ENCODE measurements at regions not wholly inside any gene's neighbourhood (a gene's known extent, or its start where the extent isn't known, plus 50 kb on each side); places are given as distances from the start of the nearest gene placed in this dataset.

DNA sequence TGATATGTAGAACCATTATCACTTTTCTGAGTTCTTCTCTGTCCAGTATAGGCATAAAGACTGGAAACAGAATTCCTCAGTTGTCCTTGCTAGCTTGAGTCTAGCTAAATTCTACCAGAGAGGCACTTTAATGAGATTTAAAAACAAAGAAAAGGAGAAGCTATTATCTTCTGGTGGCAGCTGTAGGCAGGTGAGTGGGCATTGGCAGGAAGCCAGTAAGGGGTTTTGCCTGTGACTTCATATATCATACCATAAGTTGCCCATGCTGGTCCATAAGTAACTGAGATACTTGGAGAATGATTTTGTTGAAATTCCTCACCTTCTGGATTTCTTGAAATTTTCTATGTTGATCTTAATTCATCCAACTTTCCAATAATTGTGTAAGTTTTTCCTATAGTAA, 402.3 kb upstream of the TGFBR2 start (continued):
- TF ChIP-seq, protein P1, sequence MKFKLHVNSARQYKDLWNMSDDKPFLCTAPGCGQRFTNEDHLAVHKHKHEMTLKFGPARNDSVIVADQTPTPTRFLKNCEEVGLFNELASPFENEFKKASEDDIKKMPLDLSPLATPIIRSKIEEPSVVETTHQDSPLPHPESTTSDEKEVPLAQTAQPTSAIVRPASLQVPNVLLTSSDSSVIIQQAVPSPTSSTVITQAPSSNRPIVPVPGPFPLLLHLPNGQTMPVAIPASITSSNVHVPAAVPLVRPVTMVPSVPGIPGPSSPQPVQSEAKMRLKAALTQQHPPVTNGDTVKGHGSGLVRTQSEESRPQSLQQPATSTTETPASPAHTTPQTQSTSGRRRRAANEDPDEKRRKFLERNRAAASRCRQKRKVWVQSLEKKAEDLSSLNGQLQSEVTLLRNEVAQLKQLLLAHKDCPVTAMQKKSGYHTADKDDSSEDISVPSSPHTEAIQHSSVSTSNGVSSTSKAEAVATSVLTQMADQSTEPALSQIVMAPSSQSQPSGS (IDR thresholded peaks at IDR 0.05; ENCODE audit: low read length) = no peak
- TF ChIP-seq CREB1 (IDR thresholded peaks at IDR 0.05) (no peak), NRF1 (IDR thresholded peaks at IDR 0.05; ENCODE audit: low read depth, low read length) (no peak), RFX5 (IDR thresholded peaks at IDR 0.05; ENCODE audit: borderline replicate concordance, low read depth, low read length) (no peak)
